Keratinocyte (primary cell): ENCODE measurements at regions not wholly inside any gene's neighbourhood (a gene's known extent, or its start where the extent isn't known, plus 50 kb on each side); places are given as distances from the start of the nearest gene placed in this dataset.
A peak's percentile ranks its signal among the peaks of the same experiment; 100 is the strongest.

Source experiments
- DNase-seq: peaks from one replicate; pipeline ENCODE4 v3.0.0-alpha.2; 2011; ENCODE audit warnings: low read depth, missing footprints, low spot score
- FAIRE-seq: peaks from 2 replicates; lab custom pipeline; 2011; peaks lifted over from hg19 to GRCh38; lab: Jason Lieb, UNC
- H2AFZ ChIP-seq: 2 replicates; pipeline ENCODE4 v1.6.0; 2012; ENCODE audit warnings: low read length, control low read depth, inconsistent platforms; ENCODE audit not compliant: control insufficient read depth
- H3K27ac ChIP-seq: 2 replicates; pipeline ENCODE4 v1.5.1; 2011; ENCODE audit warnings: low read length; ENCODE audit not compliant: control insufficient read depth, insufficient read depth
- H3K27me3 ChIP-seq: 3 replicates; pipeline ENCODE4 v1.6.0; 2011; ENCODE audit warnings: low read length; ENCODE audit not compliant: control insufficient read depth, insufficient read depth; ENCODE audit errors: extremely low read depth
- H3K36me3 ChIP-seq, 2 experiments: 2 replicates in 1 of 2; 3 replicates in 1 of 2; pipeline ENCODE4 v1.5.1; 2011; ENCODE audit warnings: low read length in 2 of 2, mild to moderate bottlenecking in 1 of 2; ENCODE audit not compliant: control insufficient read depth in 2 of 2, insufficient read depth in 2 of 2; ENCODE audit errors: extremely low read depth in 1 of 2
- H3K4me1 ChIP-seq: 3 replicates; pipeline ENCODE4 v1.5.1; 2011; ENCODE audit warnings: low read length; ENCODE audit not compliant: control insufficient read depth, insufficient read depth; ENCODE audit errors: extremely low read depth
- H3K4me2 ChIP-seq: 3 replicates; pipeline ENCODE4 v1.6.0; 2011; ENCODE audit warnings: low read depth, low read length; ENCODE audit not compliant: control insufficient read depth, insufficient read depth; ENCODE audit errors: extremely low read depth
- H3K4me3 ChIP-seq, 3 experiments: fragments of 200-600 bp in 1 of 3; sonication (generic) in 1 of 3; 2 replicates in 2 of 3; 3 replicates in 1 of 3; pipeline ENCODE4 v1.5.1; 2011 to 2016; ENCODE audit warnings: low read length in 3 of 3, mild to moderate bottlenecking in 3 of 3, control low read depth in 2 of 3, inconsistent platforms in 1 of 3, low read depth in 1 of 3, mixed read lengths in 1 of 3, mixed run types in 1 of 3, moderate library complexity in 1 of 3; ENCODE audit not compliant: control insufficient read depth in 2 of 3, insufficient read depth in 2 of 3; ENCODE audit errors: extremely low read depth in 1 of 3
- H3K79me2 ChIP-seq: 2 replicates; pipeline ENCODE4 v1.6.0; 2012; ENCODE audit warnings: low read length; ENCODE audit not compliant: control insufficient read depth, insufficient read depth
- H3K9ac ChIP-seq: 3 replicates; pipeline ENCODE4 v1.6.0; 2011; ENCODE audit warnings: low read length; ENCODE audit not compliant: control insufficient read depth, insufficient read depth; ENCODE audit errors: extremely low read depth
- H3K9me1 ChIP-seq: 3 replicates; pipeline ENCODE4 v1.6.0; 2011; ENCODE audit warnings: low read length; ENCODE audit not compliant: control insufficient read depth, insufficient read depth; ENCODE audit errors: extremely low read depth
- H3K9me3 ChIP-seq: 2 replicates; pipeline ENCODE4 v1.5.1; 2012; ENCODE audit warnings: low read depth, low read length; ENCODE audit not compliant: control insufficient read depth
- H4K20me1 ChIP-seq: 3 replicates; pipeline ENCODE4 v1.6.0; 2011; ENCODE audit warnings: low read length; ENCODE audit not compliant: control insufficient read depth, insufficient read depth; ENCODE audit errors: extremely low read depth
- CTCF ChIP-seq, 3 experiments: IDR thresholded peaks in 1 of 3; conservative IDR thresholded peaks in 1 of 3; optimal IDR thresholded peaks in 1 of 3; 2 replicates in 2 of 3; 3 replicates in 1 of 3; pipeline versions ENCODE3 to v1.5.1; 2011; ENCODE audit warnings: low read length in 3 of 3, mild to moderate bottlenecking in 3 of 3, moderate library complexity in 2 of 3, control low read depth in 1 of 3, inconsistent platforms in 1 of 3; ENCODE audit not compliant: insufficient read depth in 2 of 3; ENCODE audit errors: extremely low read depth in 1 of 3
- EZH2 ChIP-seq: IDR thresholded peaks from one replicate; pipeline ENCODE4 v1.6.1; 2012; ENCODE audit warnings: inconsistent platforms, mild to moderate bottlenecking, low read length, moderate library complexity
- dilution Hi-C: fragments of 300-500 bp; cut with MboI; formaldehyde crosslinking; loops from one replicate; pipeline ENCODE4 v1.7.0; 2020; ENCODE audit warnings: low sequenced_read_pairs; ENCODE audit not compliant: extremely low pct_ligation_motif_present

GRCh38 chr4:84171871-84172270 lies 327.2 kb downstream of the NKX6-1 start:
- DNase-seq (peak; percentile 1), FAIRE-seq (no peak)
- Histone ChIP-seq H3K4me2 (no peak overlapping the region), H3K9me3 (no peaks in the 10 kb centered on the region), H2AFZ (no peak overlapping the region), H3K27me3 (no peaks in the 10 kb centered on the region), H4K20me1 (no peaks in the 10 kb centered on the region), H3K9ac (no peak overlapping the region), H3K79me2 (no peaks in the 10 kb centered on the region), H3K4me3 (no peak overlapping the region), H3K27ac (no peak overlapping the region), H3K4me1 (no peaks in the 10 kb centered on the region), H3K9me1 (no peaks in the 10 kb centered on the region), H3K36me3 (no peaks in the 10 kb centered on the region)
- TF ChIP-seq EZH2 (no peak), CTCF (optimal IDR thresholded peaks at IDR 0.05 in 1 of 3, IDR thresholded peaks at IDR 0.05 in 1 of 3, conservative IDR thresholded peaks at IDR 0.05 in 1 of 3; ENCODE audit: extremely low read depth in 1 of 3, insufficient read depth in 2 of 3, low read length in 3 of 3) (no peak)
- dilution Hi-C loops: no loop called here

GRCh38 chr4:84167564-84167963 lies 331.5 kb downstream of the NKX6-1 start:
- H3K27me3 ChIP-seq: peaks cover 6% of the 10 kb centered on the region
- dilution Hi-C loops: no loop called here
- H2AFZ ChIP-seq: no peak overlapping the region
- H3K79me2 ChIP-seq: no peaks in the 10 kb centered on the region
- no peaks in the 10 kb centered on the region for H3K9me1 ChIP-seq
- H3K9me3 ChIP-seq: no peaks in the 10 kb centered on the region
- TF ChIP-seq EZH2 (no peak), CTCF (optimal IDR thresholded peaks at IDR 0.05 in 1 of 3, IDR thresholded peaks at IDR 0.05 in 1 of 3, conservative IDR thresholded peaks at IDR 0.05 in 1 of 3; ENCODE audit: extremely low read depth in 1 of 3, insufficient read depth in 2 of 3, low read length in 3 of 3) (peak in 1 of 3 experiments; percentile 34)
- H3K36me3 ChIP-seq: no peaks in the 10 kb centered on the region
- H3K4me2 ChIP-seq: no peak overlapping the region
- H4K20me1 ChIP-seq: no peaks in the 10 kb centered on the region
- FAIRE-seq (no peak), DNase-seq (no peak)
- H3K4me3 ChIP-seq: no peak overlapping the region
- H3K27ac ChIP-seq: no peak overlapping the region
- H3K4me1 ChIP-seq: no peaks in the 10 kb centered on the region
- no peak overlapping the region for H3K9ac ChIP-seq
